IPS-15b (cell line): ENCODE measurements at regions not wholly inside any gene's neighbourhood (a gene's known extent, or its start where the extent isn't known, plus 50 kb on each side); places are given as distances from the start of the nearest gene placed in this dataset.

Source experiments
- H3K27me3 ChIP-seq: one replicate; pipeline ENCODE4 v1.6.1; 2013; ENCODE audit warnings: low read length; ENCODE audit not compliant: control insufficient read depth, insufficient read depth
- H3K36me3 ChIP-seq: one replicate; pipeline ENCODE4 v1.6.1; 2013; ENCODE audit warnings: low read length; ENCODE audit not compliant: control insufficient read depth, insufficient read depth
- H3K4me1 ChIP-seq: one replicate; pipeline ENCODE4 v1.6.1; 2013; ENCODE audit warnings: mild to moderate bottlenecking, low read length; ENCODE audit not compliant: control insufficient read depth, insufficient read depth
- H3K4me3 ChIP-seq: one replicate; pipeline ENCODE4 v1.5.1; 2013; ENCODE audit warnings: low read depth, low read length
- H3K9ac ChIP-seq: one replicate; pipeline ENCODE4 v1.6.1; 2013; ENCODE audit warnings: low read depth, mild to moderate bottlenecking, low read length
- H3K9me3 ChIP-seq: one replicate; pipeline ENCODE4 v1.6.1; 2013; ENCODE audit warnings: mild to moderate bottlenecking, low read length; ENCODE audit not compliant: control insufficient read depth, insufficient read depth

- no peaks in the 10 kb centered on the region for H3K4me1 ChIP-seq
- H3K4me3 ChIP-seq, result no peak overlapping the region
- H3K36me3 ChIP-seq, result no peaks in the 10 kb centered on the region
- no peaks in the 10 kb centered on the region for H3K9me3 ChIP-seq
- H3K27me3 ChIP-seq, result no peaks in the 10 kb centered on the region
- no peak overlapping the region for H3K9ac ChIP-seq
Observed at GRCh38 chr5:3428334-3428733, 167.3 kb upstream of the IRX1 start.

GRCh38 chr5:3424946-3425345 lies 170.7 kb upstream of the IRX1 start:
- no peak overlapping the region for H3K4me3 ChIP-seq
- H3K36me3 ChIP-seq, result no peaks in the 10 kb centered on the region
- H3K9ac ChIP-seq, result no peak overlapping the region
- H3K27me3 ChIP-seq, result no peaks in the 10 kb centered on the region
- no peaks in the 10 kb centered on the region for H3K4me1 ChIP-seq
- no peaks in the 10 kb centered on the region for H3K9me3 ChIP-seq

- Histone ChIP-seq H3K4me3 (no peak overlapping the region), H3K9me3 (no peaks in the 10 kb centered on the region), H3K27me3 (no peaks in the 10 kb centered on the region), H3K36me3 (no peaks in the 10 kb centered on the region), H3K9ac (no peak overlapping the region), H3K4me1 (no peaks in the 10 kb centered on the region)
Observed at GRCh38 chr5:3417376-3417943, 178.2 kb upstream of the IRX1 start.

- H3K27me3 ChIP-seq, result no peaks in the 10 kb centered on the region
- H3K9me3 ChIP-seq, result no peaks in the 10 kb centered on the region
- H3K4me3 ChIP-seq, result no peak overlapping the region
- H3K4me1 ChIP-seq, result no peaks in the 10 kb centered on the region
- no peak overlapping the region for H3K9ac ChIP-seq
- H3K36me3 ChIP-seq, result no peaks in the 10 kb centered on the region
Observed at GRCh38 chr5:3414371-3414770, 181.3 kb upstream of the IRX1 start.

- H3K4me3 ChIP-seq, result no peak overlapping the region
- H3K36me3 ChIP-seq, result no peaks in the 10 kb centered on the region
- no peaks in the 10 kb centered on the region for H3K4me1 ChIP-seq
- no peaks in the 10 kb centered on the region for H3K9me3 ChIP-seq
- no peaks in the 10 kb centered on the region for H3K27me3 ChIP-seq
- H3K9ac ChIP-seq, result no peak overlapping the region
Observed at GRCh38 chr5:3412146-3412545, 183.5 kb upstream of the IRX1 start.

- no peak overlapping the region for H3K9ac ChIP-seq
Observed at GRCh38 chr5:3411363-3411762, 184.3 kb upstream of the IRX1 start.

GRCh38 chr5:3401635-3402034 lies 194.0 kb upstream of the IRX1 start:
- H3K27me3 ChIP-seq, result no peaks in the 10 kb centered on the region
- H3K4me1 ChIP-seq, result no peaks in the 10 kb centered on the region
- H3K9ac ChIP-seq, result no peak overlapping the region
- no peaks in the 10 kb centered on the region for H3K9me3 ChIP-seq
- no peak overlapping the region for H3K4me3 ChIP-seq
- H3K36me3 ChIP-seq, result no peaks in the 10 kb centered on the region

More at GRCh38 chr5:3411363-3411762, 184.3 kb upstream of the IRX1 start:
- Histone ChIP-seq H3K36me3 (no peaks in the 10 kb centered on the region), H3K9me3 (no peaks in the 10 kb centered on the region), H3K4me3 (no peak overlapping the region), H3K4me1 (no peaks in the 10 kb centered on the region), H3K27me3 (no peaks in the 10 kb centered on the region)

- H3K36me3 ChIP-seq, result no peaks in the 10 kb centered on the region
- H3K27me3 ChIP-seq, result no peaks in the 10 kb centered on the region
- H3K9ac ChIP-seq, result no peak overlapping the region
- no peaks in the 10 kb centered on the region for H3K9me3 ChIP-seq
- no peak overlapping the region for H3K4me3 ChIP-seq
- H3K4me1 ChIP-seq, result no peaks in the 10 kb centered on the region
Observed at GRCh38 chr5:3400659-3401058, 195.0 kb upstream of the IRX1 start.

- Histone ChIP-seq H3K4me3 (no peak overlapping the region), H3K36me3 (no peaks in the 10 kb centered on the region), H3K4me1 (no peaks in the 10 kb centered on the region), H3K9me3 (no peaks in the 10 kb centered on the region), H3K27me3 (no peaks in the 10 kb centered on the region), H3K9ac (no peak overlapping the region)
Observed at GRCh38 chr5:3394891-3395599, 200.6 kb upstream of the IRX1 start.

- Histone ChIP-seq H3K9me3 (no peaks in the 10 kb centered on the region), H3K36me3 (no peaks in the 10 kb centered on the region), H3K27me3 (no peaks in the 10 kb centered on the region), H3K4me1 (no peaks in the 10 kb centered on the region), H3K9ac (no peak overlapping the region), H3K4me3 (no peak overlapping the region)
Observed at GRCh38 chr5:3393920-3394597, 201.6 kb upstream of the IRX1 start.

GRCh38 chr5:3393122-3393919 lies 202.3 kb upstream of the IRX1 start:
- Histone ChIP-seq H3K4me1 (no peaks in the 10 kb centered on the region), H3K9ac (no peak overlapping the region), H3K9me3 (no peaks in the 10 kb centered on the region), H3K27me3 (no peaks in the 10 kb centered on the region), H3K36me3 (no peaks in the 10 kb centered on the region), H3K4me3 (no peak overlapping the region)
